ENCODE measurements at regions not wholly inside any gene's neighbourhood (a gene's known extent, or its start where the extent isn't known, plus 50 kb on each side); places are given as distances from the start of the nearest gene placed in this dataset.
"Not testable (repeated sequence)": the region's sequence is repeated elsewhere in the genome, so short reads cannot be mapped to it uniquely, and the experiment has no call there.

DNA sequence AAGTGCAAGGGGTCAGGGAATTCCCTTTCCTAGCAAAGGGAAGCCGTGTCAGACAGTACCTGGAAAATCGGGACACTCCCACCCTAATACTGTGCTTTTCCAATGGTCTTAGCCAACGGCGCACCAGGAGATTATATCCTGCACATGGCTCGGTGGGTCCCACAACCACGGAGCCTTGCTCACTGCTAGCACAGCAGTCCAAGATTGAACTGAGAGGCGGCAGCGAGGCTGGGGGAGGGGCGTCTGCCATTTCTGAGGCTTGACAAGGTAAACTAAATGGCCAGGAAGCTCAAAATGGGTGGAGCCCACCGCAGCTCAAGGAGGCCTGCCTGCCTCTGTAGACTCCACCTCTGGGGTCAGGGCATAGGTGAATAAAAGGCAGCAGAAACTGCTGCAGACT lies 76.5 kb upstream of the LINC00632 start:
- DNase-seq (ENCODE audit: low read depth); H3K4me3 ChIP-seq (ENCODE audit: low read length): not testable (repeated sequence)

DNA sequence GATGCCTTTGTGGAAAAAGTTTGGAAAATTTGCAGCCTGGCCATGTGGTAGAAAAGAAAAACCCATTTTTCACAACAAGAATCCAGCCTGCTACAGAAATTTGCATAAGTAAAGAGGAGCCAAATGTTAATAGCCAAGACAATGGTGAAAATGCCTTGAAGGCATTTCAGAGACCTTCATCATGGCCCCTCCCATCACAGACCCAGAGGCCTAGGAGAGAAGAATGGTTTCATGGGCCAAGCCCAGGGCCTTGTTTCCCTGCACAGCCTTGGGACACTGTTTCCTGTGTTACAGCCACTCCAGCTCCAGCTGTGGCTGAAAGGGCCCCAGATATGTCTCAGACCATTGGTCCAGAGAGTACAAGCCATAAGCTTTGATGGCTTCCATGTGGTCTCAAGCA lies 101.4 kb upstream of the LINC00632 start:
- TF ChIP-seq, protein P1, sequence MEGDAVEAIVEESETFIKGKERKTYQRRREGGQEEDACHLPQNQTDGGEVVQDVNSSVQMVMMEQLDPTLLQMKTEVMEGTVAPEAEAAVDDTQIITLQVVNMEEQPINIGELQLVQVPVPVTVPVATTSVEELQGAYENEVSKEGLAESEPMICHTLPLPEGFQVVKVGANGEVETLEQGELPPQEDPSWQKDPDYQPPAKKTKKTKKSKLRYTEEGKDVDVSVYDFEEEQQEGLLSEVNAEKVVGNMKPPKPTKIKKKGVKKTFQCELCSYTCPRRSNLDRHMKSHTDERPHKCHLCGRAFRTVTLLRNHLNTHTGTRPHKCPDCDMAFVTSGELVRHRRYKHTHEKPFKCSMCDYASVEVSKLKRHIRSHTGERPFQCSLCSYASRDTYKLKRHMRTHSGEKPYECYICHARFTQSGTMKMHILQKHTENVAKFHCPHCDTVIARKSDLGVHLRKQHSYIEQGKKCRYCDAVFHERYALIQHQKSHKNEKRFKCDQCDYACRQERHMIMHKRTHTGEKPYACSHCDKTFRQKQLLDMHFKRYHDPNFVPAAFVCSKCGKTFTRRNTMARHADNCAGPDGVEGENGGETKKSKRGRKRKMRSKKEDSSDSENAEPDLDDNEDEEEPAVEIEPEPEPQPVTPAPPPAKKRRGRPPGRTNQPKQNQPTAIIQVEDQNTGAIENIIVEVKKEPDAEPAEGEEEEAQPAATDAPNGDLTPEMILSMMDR (conservative IDR thresholded peaks at IDR 0.05; ENCODE audit: low read length), result no peak
- DNase-seq (ENCODE audit: low read depth), result no peak
- H3K4me3 ChIP-seq (ENCODE audit: low read length), result no peak overlapping the region

DNA sequence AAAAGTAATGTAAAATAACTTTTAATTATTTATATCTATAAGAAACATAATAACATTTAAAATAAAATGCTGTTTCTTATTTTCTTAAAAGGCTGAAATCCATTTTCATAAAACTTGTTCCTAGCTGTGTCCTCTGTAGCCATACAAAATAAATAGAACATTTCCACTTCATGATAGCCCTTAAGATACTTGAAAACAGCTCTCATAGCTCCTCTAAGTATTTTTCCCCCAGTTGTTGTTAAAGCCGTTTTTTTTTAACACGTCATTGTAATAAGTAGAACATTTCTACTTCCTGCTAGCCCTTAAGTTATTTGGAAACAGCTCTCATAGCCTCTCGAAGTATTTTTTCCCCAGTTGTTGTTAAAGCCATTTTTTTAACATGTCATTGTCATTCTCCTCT lies 97.3 kb upstream of the SOX3 start:
- no peak overlapping the region for H3K4me3 ChIP-seq (ENCODE audit: low read length)
- TF ChIP-seq, protein P1 (conservative IDR thresholded peaks at IDR 0.05; ENCODE audit: low read length), result no peak
- DNase-seq (ENCODE audit: low read depth), result no peak

DNA sequence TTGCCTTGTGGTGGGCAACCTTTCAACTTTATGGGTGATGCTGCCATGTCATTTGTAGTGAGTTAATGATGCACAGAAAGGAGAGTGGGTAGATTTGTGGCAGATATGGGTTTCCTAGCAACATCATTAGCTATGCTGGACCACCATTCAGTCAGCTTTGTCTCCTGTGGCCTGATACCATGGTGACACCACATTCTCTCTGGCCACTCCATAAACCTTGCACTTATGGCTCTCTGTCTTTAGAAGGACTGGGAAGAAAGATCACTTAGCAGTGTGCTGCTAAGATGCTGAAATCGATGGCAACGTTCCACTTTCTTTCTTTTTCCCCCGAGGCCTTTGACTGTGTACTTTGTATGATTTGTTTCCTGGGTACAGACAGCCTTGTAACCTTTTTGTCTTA lies 95.0 kb upstream of the SOX3 start:
- TF ChIP-seq, protein P1 (conservative IDR thresholded peaks at IDR 0.05; ENCODE audit: low read length), result no peak
- H3K4me3 ChIP-seq (ENCODE audit: low read length), result no peak overlapping the region
- DNase-seq (ENCODE audit: low read depth), result no peak

DNA sequence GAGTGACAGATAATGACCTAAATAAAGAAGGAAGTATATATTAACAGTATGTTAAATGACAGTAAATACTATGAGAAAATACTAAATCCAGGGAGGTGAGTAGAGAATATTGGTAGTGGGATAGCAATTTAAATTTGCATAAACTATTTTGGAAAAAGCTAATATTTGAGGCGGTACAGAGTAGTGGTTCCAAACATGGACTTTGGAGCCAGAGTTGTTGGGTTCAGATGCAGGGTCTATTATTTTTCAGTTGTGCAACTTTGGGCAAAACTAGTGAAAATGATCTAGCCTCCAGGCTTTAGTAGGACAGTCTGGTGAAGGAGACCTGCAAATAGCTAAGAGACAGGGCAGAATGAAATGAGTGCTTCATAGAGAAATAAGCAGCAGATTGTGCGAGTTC lies 84.8 kb upstream of the SOX3 start:
- TF ChIP-seq, protein P1 (conservative IDR thresholded peaks at IDR 0.05; ENCODE audit: low read length), result no peak
- no peak overlapping the region for H3K4me3 ChIP-seq (ENCODE audit: low read length)
- DNase-seq (ENCODE audit: low read depth), result no peak

DNA sequence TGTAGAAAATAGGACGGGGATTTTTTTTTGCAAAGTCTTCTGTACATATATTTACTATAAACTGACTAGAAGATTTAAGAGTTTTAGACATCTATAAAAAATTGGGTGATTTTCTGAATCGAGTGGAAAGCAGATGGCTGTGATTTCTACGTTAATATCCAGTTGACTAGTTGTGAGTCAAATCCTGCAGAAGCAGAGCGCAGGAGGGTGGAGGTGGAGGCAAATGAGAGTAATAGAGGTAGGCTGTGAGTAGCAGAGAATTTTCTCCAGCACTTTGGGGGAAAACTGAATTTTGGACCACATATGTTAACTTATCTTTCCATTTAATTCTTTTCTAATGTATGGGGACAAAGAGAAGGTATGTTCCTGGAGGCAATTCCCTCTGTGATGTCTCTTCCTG lies 82.1 kb upstream of the SOX3 start:
- no peak overlapping the region for H3K4me3 ChIP-seq (ENCODE audit: low read length)
- no peak for DNase-seq (ENCODE audit: low read depth)
- TF ChIP-seq, protein P1 (conservative IDR thresholded peaks at IDR 0.05; ENCODE audit: low read length), result no peak

DNA sequence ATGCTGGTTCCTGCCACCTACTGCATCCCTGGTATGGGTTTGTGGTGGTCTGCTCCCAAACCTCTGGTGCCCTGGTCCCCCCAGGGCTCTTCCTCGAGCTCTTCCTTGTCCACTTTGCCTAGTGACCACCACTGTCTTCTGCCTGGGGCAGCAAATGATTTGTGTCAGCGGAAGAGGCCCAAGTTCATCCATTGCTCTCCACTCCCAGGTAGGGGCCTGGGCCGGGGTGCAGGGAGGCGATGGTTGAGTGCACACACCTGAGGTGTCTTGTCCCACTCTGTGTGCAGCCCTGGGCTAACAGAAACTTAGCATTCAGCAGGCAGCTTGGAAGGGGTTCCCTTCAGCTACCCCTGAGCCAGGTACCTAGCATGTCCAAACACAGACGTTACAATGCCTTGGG lies 75.6 kb upstream of the SOX3 start:
- TF ChIP-seq, protein P1 (conservative IDR thresholded peaks at IDR 0.05; ENCODE audit: low read length), result no peak
- no peak overlapping the region for H3K4me3 ChIP-seq (ENCODE audit: low read length)
- DNase-seq (ENCODE audit: low read depth), result no peak

DNA sequence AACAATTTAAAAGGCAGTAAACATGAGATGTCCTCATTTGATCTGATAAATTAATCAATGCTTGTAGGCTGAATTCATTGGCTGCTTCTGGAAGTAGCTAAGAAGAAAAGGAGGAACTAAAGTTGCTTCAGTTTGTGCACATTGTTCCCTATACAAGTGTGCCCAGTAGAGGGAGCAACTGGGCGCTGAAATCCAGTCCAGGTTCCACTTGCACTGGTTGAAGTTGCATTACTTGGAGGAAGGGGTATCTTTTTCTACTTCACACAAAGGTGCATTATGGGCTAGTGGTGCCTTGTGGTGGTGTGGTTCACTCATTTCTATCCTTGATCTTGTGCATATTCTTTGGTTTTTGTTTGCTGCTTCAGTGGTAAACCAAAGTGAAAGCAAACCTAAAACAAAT lies 67.9 kb upstream of the SOX3 start:
- DNase-seq (ENCODE audit: low read depth), result peak; percentile 25
- TF ChIP-seq, protein P1 (conservative IDR thresholded peaks at IDR 0.05; ENCODE audit: low read length), result peak; percentile 77
- no peak overlapping the region for H3K4me3 ChIP-seq (ENCODE audit: low read length)
